GM12864 (cell line): ENCODE measurements at regions not wholly inside any gene's neighbourhood (a gene's known extent, or its start where the extent isn't known, plus 50 kb on each side); places are given as distances from the start of the nearest gene placed in this dataset.

Experiments used
- DNase-seq: peaks from one replicate; pipeline ENCODE4 v3.0.0-alpha.2; 2011; ENCODE audit warnings: low read depth
- H3K4me3 ChIP-seq: 2 replicates; pipeline ENCODE4 v1.5.1; 2011; ENCODE audit warnings: mild to moderate bottlenecking, low read depth, low read length, control low read depth
- CTCF ChIP-seq: IDR thresholded peaks from 2 replicates; pipeline ENCODE4 v1.5.1; 2011; ENCODE audit warnings: low read depth, mild to moderate bottlenecking, moderate library complexity, low read length, control low read depth, inconsistent platforms; ENCODE audit errors: missing control alignments

GRCh38 chr2:74036010-74036409 is 51.3 kb downstream of the TET3 start:
- H3K4me3 ChIP-seq, result no peak overlapping the region
- no peak for DNase-seq
- TF ChIP-seq CTCF, result no peak

- no peak for DNase-seq
- TF ChIP-seq CTCF, result no peak
- H3K4me3 ChIP-seq, result no peak overlapping the region
These were observed 51.9 kb downstream of the TET3 start for GRCh38 chr2:74036450-74037195.

- TF ChIP-seq CTCF, result no peak
- DNase-seq, result peak; percentile 36
- no peak overlapping the region for H3K4me3 ChIP-seq
These were observed 52.7 kb downstream of the TET3 start for GRCh38 chr2:74037379-74037860.

- TF ChIP-seq CTCF, result no peak
- H3K4me3 ChIP-seq, result no peak overlapping the region
- no peak for DNase-seq
These were observed 54.9 kb downstream of the TET3 start for GRCh38 chr2:74039611-74040010.

- DNase-seq, result no peak
These were observed 56.5 kb downstream of the TET3 start for GRCh38 chr2:74041182-74041581.

GRCh38 chr2:74041726-74042125 is 57.0 kb downstream of the TET3 start:
- no peak for TF ChIP-seq CTCF
- no peak for DNase-seq
- H3K4me3 ChIP-seq, result no peak overlapping the region

More at GRCh38 chr2:74041182-74041581, 56.5 kb downstream of the TET3 start:
- no peak for TF ChIP-seq CTCF
- H3K4me3 ChIP-seq, result no peak overlapping the region

- no peak for DNase-seq
- no peak overlapping the region for H3K4me3 ChIP-seq
- TF ChIP-seq CTCF, result no peak
These were observed 57.9 kb downstream of the TET3 start for GRCh38 chr2:74042606-74043005.
